Ramos (cell line): ENCODE measurements at regions not wholly inside any gene's neighbourhood (a gene's known extent, or its start where the extent isn't known, plus 50 kb on each side); places are given as distances from the start of the nearest gene placed in this dataset.

Experiments
- in situ Hi-C: fragments of 300-500 bp; cut with MboI; formaldehyde crosslinking; loops from one replicate; pipeline ENCODE4 v1.14.3; 2022; ENCODE audit warnings: low sequenced_read_pairs; ENCODE audit not compliant: unreplicated experiment

GRCh38 chr22:22033803-22034468, 51.3 kb upstream of the TOP3B start:
- in situ Hi-C loops = loop anchor here (5.0 to 10.0 kb wide), 2 partner anchors 133 to 911 kb away; no protein-coding TSS in a partner anchor

GRCh38 chr22:22032906-22033802, 50.6 kb upstream of the TOP3B start:
- in situ Hi-C loops = loop anchor here (5.0 to 10.0 kb wide), 2 partner anchors 134 to 912 kb away; no protein-coding TSS in a partner anchor

DNA sequence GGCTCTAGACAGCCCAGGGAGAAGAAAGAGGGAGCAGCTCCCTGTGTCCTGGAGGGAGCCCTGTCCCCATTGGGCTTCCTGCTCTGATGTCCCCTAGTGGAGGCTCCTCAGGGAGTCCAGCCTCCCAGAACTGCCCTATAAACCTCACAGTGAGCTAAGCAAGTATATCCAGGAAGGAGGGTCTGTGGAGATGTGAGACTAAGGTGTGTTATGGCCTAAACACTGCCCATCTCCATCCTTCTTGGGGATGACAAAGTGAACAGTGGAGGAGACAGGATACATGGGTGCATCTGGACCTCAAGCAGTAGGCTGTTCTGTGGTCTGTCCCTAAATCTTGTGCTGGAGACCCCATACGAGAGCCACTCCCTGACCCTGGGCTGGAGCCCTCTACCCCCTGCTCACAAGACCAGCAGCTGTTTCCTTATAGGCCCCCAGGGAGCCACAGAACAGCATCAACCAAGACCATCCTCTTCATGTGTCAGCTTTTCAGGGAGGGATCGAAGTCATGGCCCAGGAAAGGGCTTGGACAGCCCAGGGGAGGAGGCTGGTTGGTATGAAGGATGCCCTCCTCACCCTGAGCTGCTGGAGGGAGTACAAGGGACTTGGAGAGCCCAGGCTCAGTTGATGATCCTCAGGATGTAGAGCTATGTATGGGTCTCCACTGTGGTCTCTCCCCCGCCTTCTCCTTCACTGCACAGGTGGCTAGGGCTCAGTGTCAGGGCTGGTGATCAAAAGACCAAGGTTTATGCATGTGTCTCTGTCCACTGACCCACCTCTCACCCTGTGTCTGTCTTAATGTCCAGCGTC, 49.7 kb upstream of the TOP3B start:
- in situ Hi-C loops = loop anchor here (5.0 to 10.0 kb wide), 2 partner anchors 135 to 912 kb away; no protein-coding TSS in a partner anchor
